HL-60/S4 treated with retinoic acid at 250 ng/mL for 4 days and 3 days (cell line): ENCODE measurements at regions not wholly inside any gene's neighbourhood (a gene's known extent, or its start where the extent isn't known, plus 50 kb on each side); places are given as distances from the start of the nearest gene placed in this dataset.
"Not testable (repeated sequence)": the region's sequence is repeated elsewhere in the genome, so short reads cannot be mapped to it uniquely, and the experiment has no call there.

Source experiments
- in situ Hi-C: fragments of 300-500 bp; cut with MboI; formaldehyde crosslinking; loops from 2 replicates; pipeline ENCODE4 v1.7.0; 2022; ENCODE audit warnings: low sequenced_read_pairs

DNA sequence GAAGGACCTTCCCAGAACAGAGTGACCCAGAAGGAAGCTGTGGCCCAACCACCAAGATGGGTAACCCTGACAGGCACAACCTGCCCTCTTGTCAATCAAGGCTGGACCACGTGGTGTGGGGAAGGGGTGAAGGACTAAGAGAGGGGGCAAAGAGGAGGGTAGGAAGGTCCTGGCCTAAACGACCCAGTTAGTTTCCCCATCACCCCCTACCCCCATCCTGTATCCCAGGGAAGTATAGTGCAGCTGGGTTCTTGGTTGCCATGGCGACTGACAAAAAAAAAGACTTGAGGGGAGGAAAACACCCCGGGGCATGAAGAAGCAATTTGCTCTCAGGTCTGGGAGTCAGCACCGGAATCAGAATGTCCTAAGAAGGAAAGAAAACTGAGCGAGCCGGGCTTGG lies 168.7 kb downstream of the GOSR1 start:
- in situ Hi-C loops, result not testable (repeated sequence)

DNA sequence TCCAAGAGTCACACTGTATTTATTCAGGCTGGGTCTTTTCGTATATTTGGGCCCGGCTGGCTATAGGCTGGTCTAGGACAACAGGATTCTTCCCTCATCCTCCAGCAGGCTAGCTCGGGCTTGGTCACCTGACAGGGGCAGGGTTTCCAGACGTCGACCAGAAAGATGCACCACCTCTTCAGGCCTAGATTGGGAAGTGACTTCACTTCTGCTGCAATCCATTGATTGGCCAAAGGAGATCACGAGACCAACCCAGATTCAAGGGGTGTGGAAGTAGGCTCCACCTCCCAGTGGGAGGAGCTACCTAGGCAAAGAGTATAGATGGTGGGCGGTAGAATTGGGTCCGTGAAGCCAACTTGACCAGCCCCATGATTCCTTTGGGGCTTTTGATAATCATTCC lies 167.5 kb downstream of the GOSR1 start:
- in situ Hi-C loops, result not testable (repeated sequence)

DNA sequence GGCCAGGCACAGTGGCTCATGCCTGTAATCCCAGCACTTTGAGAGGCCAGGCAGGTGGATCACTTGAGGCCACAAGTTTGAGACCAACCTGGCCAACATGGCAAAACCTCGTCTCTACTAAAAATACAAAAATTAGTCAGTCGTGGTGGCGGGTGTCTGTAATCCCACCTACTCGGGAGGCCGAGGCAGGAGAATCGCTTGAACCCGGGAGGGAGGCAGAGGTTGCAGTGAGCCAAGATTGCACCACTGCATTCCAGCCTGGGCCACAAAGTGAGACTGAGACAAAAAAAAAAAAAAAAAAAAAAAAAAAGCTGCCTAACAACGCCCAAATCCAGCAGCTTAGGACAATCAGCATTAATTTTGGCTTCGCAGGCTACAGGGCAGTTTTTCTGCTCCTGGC lies 167.1 kb downstream of the GOSR1 start:
- in situ Hi-C loops, result not testable (repeated sequence)

DNA sequence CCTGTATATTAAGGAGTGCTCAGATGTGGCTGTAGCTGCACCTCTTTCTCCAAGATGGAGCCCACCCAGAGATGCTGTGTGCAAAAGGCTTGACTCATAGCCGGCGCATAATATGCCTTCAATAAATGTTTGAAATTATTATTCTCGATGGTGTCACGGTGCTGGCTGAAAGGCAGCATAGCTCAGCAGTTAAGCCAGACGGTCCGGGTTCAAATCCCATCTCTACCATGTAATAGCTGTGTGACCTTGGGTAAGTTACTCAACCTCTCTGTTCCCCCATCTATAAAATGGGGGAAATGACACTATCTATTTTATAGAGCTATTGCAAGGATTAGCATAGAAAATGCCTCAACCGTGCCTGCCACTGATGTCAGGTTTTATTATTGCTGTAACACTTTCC lies 164.2 kb downstream of the GOSR1 start:
- in situ Hi-C loops, result not testable (repeated sequence)

DNA sequence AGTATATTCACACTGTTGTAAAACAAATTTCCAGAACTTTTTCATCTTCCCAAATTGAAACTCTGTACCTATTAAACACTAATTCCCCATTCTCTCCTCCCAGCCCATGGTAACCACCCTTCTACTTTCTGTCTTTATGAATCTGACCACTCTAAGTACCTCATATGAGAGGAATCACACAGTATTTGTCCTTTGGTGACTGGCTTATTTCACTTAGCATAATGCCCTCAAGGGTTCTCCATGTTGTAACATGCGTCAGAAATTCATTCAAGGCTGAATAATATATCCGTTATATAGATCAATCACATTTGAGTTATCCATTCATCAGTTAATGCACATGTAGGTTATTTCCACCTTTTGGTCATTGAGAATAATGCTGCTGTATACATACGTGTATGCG lies 162.2 kb downstream of the GOSR1 start:
- in situ Hi-C loops, result not testable (repeated sequence)

DNA sequence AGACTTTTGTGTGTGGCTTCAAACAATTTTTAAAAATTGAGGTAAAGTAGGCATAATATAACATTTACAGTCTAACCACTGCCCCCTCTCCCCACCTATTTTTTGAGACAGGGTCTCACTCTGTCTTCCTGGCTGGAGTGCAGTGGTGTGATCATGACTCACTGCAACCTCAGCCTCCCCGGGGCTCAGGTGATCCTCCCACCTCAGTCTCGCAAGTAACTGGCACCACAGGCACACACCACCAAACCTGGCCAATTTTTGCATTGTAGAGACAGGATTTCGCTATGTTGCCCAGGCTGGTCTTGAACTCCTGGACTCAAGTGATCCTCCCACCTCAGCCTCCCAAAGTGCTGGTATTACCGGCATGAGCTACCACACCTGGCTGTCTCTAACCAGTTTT lies 161.8 kb downstream of the GOSR1 start:
- in situ Hi-C loops, result not testable (repeated sequence)

DNA sequence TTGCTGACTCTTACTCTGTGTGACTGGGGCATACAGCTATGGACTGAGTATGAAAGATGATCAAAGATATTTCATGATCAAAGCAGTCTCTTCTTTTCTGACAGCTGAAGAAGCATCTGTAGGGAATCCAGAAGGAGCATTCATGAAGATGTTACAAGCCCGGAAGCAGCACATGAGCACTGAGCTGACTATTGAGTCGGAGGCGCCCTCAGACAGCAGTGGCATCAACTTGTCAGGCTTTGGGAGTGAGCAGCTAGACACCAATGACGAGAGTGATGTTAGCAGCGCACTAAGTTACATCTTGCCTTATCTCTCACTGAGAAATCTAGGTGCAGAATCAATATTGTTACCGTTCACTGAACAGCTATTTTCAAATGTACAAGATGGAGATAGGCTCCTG lies 154.4 kb downstream of the GOSR1 start:
- in situ Hi-C loops, result not testable (repeated sequence)

DNA sequence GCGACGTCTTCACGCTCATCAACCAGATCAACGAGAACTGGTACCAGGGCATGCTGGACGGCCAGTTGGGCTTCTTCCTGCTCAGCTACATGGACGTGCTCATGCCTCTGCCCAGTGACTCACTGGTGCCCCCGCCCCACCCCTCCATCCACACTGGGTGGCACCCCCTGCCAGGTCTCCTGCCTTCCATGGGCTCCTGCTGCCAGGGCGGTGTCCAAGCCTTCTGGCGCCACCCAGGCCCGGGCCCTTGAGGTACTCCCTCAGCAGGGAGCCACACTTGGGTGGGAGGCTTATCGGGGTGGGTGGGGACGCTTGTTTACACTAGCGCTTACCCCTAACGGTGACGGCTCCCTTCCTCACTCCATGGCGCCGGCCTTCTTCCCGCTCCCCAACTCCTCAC lies 148.2 kb downstream of the GOSR1 start:
- in situ Hi-C loops, result not testable (repeated sequence)

DNA sequence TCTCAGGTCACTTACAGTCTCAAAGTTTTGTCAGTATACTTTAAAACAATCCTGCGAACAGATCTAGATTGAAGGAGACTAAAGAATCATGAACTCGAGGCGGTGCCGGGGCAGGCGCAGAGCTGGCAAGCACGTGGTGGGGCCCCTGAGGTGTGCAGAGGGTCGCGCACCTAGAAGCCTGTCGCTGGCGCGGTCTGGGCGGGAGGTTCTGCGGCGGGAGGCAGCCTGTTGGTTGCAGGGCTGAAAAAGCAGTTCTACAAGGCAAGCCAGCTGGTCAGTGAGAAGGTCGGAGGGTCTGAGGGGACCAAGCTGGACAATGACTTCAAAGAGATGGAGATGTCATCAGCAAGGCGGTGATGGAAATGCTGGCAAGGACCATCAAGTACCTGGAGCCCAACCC lies 147.0 kb downstream of the GOSR1 start:
- in situ Hi-C loops, result not testable (repeated sequence)

DNA sequence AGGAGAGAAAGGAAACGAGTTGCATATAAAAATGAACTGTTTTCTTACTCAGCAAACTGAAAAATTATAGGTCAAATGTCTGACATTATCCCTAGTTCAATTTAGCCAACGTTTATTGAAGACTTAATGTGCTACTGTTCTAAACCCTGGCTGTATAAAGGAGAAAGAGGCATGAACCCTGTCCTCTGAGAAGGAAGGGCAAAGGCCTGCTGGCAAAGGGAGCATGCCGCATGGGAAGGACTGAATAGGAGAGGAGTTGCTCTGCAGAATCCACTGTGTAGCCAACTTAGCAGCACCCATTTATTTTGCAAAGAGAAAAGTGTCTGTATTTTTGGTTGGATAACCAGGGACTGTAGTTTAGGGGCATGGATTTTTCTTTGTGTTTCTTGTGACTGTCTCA lies 132.5 kb downstream of the GOSR1 start:
- in situ Hi-C loops, result not testable (repeated sequence)

DNA sequence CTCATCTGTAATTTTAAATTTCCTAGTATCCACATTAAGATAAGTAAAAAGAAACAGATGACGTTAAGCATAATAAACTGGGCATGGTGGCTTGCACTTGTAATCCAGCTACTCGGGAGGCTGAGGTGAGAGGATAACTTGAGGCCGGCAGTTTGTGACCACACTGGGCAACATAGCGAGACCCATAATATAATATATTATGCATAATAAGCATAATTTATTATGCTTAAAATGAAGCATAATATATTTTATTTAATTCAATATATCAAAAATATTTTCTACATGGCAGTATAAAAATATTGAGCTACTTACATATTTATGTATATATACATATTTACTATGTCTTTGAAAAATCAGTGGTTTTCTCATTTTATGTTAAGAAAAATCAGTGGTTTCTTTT lies 128.3 kb downstream of the GOSR1 start:
- in situ Hi-C loops, result no loop called here

DNA sequence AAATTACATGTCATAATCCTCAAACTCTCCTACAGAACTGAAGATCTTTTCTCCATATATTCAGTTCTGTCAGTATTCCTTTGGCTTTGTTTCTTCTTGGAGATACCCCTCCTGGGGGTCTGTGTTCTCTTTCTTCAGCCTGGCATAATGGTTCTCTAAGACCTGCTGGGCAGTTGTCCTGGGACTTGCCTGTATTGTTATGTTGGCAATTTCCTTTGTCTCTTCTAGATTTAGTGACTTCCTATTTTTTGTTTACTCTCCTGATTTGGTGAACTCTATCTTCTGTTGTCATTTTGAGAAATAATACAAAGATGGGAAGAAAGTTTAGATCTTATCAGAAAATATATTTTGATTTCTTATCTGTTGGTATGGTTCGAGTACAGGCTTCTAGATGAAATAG lies 127.8 kb downstream of the GOSR1 start:
- in situ Hi-C loops, result no loop called here

DNA sequence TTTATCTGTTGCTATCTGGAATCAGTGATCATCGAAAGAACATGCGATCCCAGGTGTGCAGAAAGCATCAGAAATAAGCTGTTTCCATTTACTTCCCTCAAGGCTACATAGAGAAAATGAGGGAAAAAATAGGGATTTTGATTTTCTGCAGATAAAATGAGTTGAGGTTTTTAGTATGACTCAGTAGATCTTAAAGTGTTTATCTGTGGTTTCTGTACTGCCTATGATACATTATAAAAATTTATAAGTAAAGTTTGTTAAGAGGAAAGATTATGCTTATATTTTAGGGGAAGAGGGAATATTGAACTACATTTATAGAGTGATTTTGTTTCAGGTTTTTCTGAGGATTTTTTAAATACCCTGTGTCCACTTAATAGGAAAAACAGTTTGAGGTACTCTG lies 125.2 kb downstream of the GOSR1 start:
- in situ Hi-C loops, result not testable (repeated sequence)

DNA sequence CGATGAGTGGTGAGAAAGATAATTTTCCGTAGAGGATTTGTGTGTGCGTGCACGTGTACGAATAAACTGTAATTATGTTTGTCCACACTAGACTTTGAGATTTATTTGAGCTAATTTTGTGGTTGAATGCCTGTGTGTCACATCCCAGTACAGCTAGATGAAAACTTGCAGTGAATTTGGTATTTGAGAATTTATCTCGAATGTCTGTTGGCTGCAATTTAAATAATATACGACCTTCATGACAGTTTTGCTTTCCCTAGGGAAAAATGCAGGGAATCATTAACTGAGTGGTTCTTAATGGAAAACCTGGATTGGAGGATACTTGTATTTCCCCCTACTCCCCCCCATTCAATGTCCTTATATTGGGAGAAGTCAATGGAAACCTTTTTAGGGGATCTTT lies 124.8 kb downstream of the GOSR1 start:
- in situ Hi-C loops, result not testable (repeated sequence)

DNA sequence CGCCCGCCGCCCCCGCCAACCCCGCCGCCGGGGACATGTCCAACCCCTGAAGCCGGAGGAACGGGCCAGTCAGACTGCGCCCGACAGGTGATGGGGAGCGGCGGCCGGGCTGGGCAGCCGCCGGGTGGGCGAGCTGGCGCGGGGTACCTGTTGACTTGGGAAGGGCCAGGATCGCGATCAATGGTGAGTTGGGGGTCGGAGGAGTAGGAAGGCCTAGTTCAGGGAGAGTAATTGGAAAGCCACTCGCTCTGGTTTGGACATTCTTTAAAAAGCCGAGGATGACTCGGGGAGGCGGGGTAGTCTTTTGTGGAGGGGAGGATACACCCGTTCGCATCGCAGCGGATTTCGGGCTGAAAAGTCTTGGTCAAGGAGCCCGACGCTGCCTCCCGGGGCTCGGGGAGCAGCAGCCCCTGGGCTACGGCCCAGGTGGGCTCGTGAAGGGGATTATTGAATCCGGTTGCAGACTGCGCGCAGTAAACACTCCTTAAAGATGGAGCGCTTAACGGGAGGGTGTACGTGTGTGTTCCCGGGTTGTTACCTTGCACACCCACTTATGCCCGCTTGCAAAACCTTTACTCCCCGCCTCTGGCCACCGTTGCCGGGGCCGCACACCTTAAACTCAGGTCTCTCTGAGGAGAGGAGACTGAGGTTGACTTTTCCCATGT lies 123.8 kb downstream of the GOSR1 start:
- in situ Hi-C loops, result no loop called here

DNA sequence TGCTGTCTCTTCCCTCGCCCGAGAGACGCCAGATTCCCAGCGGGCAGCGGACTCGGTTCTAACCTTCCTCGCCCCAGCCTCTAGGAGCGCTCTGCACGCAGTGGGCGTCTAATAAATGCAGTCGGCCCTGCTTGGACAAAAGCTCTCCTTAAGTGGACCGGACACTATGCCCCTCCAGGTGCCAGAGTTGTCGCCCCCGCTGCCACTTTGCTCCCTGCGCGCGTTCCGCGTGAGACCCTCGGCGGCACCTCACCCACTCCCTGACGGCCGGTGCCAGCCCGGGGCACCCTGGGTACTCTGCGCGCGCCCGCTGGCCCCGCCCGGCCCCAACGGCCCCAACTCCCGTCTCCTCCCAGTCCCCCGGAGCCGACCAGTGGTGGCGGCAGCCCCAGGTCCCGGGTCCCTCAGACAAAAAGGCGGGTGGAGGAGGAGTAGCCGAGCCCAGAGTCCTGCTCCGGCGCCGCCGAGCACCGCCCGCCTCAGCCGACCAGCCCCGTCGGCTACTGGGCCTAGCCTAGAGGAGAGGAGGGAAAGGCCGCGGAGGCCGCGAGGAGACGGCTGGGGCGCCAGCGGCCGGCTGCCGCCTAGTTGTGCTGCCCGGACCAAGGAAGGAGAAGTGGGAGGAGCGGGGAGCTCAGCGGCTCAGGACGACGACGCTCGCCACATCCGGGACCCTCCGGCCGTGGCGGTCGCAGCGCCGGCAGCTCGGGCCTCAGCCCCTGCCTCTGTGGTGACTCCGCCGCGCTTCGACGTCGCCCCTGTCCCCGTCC lies 123.0 kb downstream of the GOSR1 start:
- in situ Hi-C loops, result no loop called here

DNA sequence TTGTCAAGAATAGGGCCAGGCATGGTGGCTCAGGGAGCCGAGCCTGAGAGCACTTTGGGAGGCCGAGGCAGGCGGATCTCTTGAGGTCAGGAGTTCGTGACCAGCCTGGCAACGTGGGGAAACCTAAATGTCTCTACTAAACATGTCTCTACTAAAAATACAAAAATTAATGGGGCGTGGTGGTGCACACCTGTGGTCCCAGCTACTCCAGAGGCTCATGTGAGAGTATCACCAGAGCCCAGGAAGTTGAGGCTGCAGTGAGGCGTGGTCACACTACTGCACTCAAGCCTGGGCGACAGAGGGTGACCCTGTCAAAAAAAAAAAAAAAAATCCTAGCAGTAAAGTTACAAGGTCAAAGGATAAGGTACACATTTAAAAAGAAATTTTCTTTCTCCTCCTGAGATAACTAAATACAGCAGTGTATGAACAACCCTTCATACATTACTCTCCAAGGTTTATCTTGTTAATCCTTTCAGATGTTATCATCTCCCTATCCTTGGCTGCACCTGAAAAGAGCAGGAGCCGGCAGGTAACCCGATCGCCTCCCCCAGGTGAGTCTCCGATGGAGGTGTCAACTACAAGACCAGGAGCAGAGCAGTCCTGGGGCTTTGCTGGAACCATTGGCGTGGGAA lies 122.3 kb downstream of the GOSR1 start:
- in situ Hi-C loops, result no loop called here

DNA sequence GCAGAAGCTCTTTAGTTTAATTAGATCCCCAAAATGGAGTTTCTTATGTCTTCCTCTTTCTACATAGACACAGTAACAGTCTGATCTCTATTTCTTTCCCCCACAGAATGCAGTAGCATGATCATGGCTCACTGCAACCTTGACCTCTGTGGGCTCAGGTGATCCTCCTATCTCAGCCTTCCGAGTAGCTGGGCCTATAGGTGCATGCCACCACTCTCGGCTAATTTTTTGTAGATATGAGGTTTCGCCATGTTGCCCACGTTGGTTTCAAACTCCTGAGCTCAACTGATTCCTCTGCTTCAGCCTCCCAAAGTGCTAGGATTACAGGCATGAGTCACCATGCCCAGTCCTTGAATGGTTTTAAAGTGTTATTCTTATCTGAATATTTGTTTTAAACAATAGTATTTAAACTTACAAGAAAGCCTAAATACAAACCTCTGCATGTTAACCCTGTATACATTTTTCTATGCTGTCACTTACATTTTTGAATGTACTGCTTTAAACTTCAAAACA lies 120.6 kb downstream of the GOSR1 start:
- in situ Hi-C loops, result no loop called here

DNA sequence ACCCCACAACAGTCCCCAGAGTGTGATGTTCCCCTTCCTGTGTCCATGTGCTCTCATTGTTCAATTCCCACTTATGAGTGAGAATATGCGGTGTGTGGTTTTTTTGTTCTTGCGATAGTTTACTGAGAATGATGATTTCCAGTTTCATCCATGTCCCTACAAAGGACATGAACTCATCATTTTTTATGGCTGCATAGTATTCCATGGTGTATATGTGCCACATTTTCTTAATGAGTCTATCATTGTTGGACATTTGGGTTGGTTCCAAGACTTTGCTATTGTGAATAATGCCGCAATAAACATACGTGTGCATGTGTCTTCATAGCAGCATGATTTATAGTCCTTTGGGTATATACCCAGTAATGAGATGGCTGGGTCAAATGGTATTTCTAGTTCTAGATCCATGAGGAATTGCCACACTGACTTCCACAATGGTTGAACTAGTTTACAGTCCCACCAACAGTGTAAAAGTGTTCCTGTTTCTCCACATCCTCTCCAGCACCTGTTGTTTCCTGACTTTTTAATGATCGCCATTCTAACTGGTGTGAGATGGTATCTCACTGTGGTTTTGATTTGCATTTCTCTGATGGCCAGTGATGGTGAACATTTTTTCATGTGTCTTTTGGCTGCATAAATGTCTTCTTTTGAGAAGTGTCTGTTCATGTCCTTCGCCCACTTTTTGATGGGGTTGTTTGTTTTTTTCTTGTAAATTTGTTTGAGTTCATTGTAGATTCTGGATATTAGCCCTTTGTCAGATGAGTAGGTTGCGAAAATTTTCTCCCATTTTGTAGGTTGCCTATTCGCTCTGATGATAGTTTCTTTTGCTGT lies 120.0 kb downstream of the GOSR1 start:
- in situ Hi-C loops, result not testable (repeated sequence)

DNA sequence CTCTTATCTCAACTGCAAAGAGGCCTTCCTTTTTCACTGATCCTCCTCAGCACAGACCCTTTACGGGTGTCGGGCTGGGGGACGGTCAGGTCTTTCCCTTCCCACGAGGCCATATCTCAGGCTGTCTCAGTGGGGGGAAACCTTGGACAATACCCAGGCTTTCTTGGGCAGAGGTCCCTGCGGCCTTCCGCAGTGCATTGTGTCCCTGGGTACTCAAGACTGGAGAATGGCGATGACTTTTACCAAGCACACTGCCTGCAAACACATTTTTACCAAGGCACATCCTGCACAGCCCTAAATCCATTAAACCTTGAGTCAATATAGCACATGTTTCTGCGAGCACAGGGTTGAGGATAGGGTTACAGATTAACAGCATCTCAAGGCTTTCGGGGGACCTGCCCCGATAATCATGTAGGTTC lies 117.8 kb downstream of the GOSR1 start:
- in situ Hi-C loops, result not testable (repeated sequence)
